Omental fat pad (tissue), 3 donors: ENCODE measurements at regions not wholly inside any gene's neighbourhood (a gene's known extent, or its start where the extent isn't known, plus 50 kb on each side); places are given as distances from the start of the nearest gene placed in this dataset.
A peak's percentile ranks its signal among the peaks of the same experiment; 100 is the strongest.

Source experiments
- ATAC-seq: fragments of 150-250 bp; one replicate; pipeline ENCODE4 v1.9.1; 2016; ENCODE audit warnings: mild to moderate bottlenecking, moderate library complexity; ENCODE audit not compliant: low FRiP score
- DNase-seq: peaks from one replicate; pipeline ENCODE4 v3.0.0-alpha.2; 2019; ENCODE audit warnings: low spot score
- TF ChIP-seq, protein P1 (sequence below), 3 donors: fragments of 450-650 bp; IDR thresholded peaks; one replicate each; pipeline ENCODE4 v1.5.1; 2016 to 2017; ENCODE audit warnings: antibody characterized with exemption in 3 of 3, mild to moderate bottlenecking in 3 of 3, moderate library complexity in 2 of 3

DNA sequence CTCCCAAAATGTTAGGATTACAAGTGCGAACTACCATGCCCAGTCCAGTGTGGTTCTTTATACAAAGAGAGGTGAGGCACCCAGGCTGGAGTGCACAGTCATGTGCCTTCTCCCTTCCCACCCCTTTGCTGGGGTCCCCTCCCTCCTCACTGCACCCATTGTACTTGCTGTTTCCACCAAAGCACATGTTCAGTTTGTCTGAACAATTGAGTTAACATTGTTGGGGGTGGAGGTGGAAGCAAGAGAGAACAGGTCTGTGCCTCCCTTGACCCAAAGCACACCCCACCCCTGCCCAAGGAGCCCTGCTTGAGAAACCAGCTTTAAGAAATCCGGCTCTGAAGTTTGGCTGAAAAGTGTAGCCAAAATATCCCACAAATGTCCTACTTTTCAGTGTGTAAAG is 142.3 kb upstream of the CDH5 start:
- ATAC-seq (no peak), DNase-seq (no peak)
- TF ChIP-seq, protein P1, sequence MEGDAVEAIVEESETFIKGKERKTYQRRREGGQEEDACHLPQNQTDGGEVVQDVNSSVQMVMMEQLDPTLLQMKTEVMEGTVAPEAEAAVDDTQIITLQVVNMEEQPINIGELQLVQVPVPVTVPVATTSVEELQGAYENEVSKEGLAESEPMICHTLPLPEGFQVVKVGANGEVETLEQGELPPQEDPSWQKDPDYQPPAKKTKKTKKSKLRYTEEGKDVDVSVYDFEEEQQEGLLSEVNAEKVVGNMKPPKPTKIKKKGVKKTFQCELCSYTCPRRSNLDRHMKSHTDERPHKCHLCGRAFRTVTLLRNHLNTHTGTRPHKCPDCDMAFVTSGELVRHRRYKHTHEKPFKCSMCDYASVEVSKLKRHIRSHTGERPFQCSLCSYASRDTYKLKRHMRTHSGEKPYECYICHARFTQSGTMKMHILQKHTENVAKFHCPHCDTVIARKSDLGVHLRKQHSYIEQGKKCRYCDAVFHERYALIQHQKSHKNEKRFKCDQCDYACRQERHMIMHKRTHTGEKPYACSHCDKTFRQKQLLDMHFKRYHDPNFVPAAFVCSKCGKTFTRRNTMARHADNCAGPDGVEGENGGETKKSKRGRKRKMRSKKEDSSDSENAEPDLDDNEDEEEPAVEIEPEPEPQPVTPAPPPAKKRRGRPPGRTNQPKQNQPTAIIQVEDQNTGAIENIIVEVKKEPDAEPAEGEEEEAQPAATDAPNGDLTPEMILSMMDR (IDR thresholded peaks at IDR 0.05): no peak

DNA sequence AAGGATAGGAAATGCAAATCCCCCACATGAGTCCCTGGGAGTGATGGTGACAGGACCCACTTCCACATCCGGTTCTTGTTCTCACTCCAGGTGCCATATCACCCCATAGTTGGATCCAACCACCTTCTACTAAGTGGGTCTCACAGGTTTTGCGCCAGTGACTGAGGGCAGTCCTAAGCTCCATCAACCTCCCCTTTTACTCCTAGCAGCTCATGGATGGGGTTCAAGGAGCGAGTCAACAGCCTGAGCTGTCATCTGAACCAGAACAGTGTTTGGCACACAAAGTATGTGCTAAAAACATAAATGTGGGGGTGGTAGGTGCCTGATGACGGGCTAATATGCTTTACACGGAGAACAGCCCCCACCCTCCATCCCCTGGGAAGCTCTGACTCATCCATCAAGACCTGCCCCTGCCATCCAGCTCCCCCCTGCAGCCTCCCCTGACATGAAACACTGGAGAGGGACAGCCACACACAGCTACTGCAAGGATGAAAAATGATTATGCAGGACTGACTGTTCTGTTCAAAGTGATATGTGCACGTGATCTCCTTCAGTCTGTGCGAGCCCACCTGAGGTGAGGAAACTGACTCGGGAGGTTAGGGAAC is 143.2 kb upstream of the CDH5 start:
- no peak for DNase-seq
- TF ChIP-seq, protein P1 (IDR thresholded peaks at IDR 0.05): no peak
- ATAC-seq: peak; percentile 20

DNA sequence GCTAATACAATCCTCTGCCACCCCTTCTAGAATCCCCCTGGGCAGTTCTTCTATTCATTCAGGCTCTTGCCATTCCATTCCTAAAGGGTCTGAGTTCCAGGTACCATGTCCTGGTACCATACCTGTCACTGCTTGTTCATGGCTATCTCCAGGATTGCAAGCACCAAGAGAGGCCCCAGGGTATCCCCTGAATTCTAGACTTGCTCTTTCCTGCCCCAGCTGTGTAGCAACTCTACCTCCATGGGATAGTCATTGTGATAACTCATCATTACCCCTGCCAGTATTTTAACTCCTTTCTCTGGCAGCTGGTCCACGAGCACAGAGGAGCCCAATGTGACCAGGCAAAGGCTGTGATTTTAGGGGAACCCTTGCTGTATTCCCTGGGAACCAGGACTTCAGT is 143.7 kb upstream of the CDH5 start:
- ATAC-seq: no peak
- TF ChIP-seq, protein P1 (IDR thresholded peaks at IDR 0.05): no peak
- no peak for DNase-seq

DNA sequence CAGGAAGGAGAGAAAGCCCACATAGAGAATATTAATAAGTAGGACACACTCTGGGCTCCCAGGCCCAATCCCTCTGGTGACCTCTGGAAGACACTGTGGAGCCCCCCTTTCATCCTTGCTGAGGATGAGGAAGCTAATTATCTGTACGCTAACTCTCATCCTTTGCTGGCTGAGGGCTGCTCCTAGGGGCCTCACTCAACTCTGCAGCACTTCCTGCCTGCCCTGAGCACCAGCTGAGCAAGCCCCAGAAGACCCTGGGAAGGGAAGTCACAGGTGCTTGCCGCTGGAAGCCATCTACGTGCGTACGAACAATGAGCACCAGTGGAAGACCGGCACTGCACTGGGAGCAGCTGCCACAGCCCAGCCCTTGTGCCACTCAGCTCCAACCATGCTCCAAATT is 145.8 kb upstream of the CDH5 start:
- DNase-seq: no peak
- ATAC-seq: no peak
- TF ChIP-seq, protein P1 (IDR thresholded peaks at IDR 0.05): no peak

DNA sequence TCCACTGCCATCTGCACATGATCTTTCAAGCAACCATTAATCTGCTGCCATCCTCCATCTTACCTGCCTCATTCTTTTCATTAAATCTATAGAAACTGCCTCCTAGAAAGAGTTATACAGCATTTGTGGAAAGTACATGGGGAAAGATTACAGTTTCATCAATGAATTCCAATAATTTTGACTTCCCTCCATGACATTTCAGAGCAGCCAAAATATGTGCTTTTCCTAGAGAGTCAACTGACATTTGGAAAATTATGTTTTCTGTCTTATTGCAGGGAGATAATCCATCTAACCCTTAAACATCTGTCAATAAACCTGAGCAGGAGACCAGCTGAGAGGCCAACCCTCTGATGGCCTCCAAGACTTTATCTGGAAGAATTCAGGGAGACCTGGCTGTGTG is 147.0 kb upstream of the CDH5 start:
- TF ChIP-seq, protein P1 (IDR thresholded peaks at IDR 0.05): no peak
- DNase-seq (no peak), ATAC-seq (no peak)

DNA sequence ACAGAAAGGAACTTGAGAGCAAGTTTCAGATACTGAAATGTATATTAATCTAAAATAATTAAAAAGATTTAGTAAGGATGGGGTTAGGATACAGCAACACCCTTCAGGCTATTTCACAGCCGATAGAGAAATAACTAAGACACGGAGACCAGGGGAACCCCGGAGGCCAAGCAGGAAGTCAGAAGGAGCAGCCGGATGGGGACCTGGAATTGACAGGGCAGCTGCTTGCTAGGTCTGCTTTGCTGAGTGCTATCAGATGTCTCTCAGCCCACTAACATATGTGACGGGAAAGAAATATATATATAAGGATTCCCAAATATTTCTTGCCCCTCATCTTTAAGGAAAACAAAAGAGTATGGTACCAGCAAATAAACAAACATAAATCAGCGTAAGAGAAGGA is 154.1 kb upstream of the CDH5 start:
- TF ChIP-seq, protein P1 (IDR thresholded peaks at IDR 0.05): no peak
- ATAC-seq: no peak
- DNase-seq: no peak

DNA sequence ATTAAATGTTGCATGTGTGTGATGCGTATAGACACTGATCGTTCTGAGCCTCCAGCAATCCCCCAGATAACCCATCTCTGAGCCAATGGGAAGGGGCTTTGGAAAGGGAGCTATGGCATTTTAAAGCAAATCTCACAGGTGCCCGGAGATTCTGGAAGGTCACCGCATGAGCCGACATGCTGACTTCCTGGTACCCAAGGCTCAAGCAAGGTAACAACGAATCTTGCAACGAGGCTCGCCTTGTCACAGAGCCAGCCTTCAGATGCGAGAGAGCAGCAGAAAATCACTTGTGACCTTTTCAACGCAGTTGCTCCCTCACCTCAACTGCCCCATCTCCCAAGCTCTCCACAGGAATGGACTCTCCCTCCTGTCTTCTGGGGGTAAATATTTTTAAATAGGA is 154.8 kb upstream of the CDH5 start:
- no peak for ATAC-seq
- TF ChIP-seq, protein P1 (IDR thresholded peaks at IDR 0.05): no peak
- no peak for DNase-seq
